Cardiac muscle cell (in vitro differentiated cells and primary cell): ENCODE measurements at regions not wholly inside any gene's neighbourhood (a gene's known extent, or its start where the extent isn't known, plus 50 kb on each side); places are given as distances from the start of the nearest gene placed in this dataset.
A peak's percentile ranks its signal among the peaks of the same experiment; 100 is the strongest.
"Not testable (repeated sequence)": the region's sequence is repeated elsewhere in the genome, so short reads cannot be mapped to it uniquely, and the experiment has no call there.

Source experiments
- DNase-seq, 2 donors: peaks; one replicate each; pipeline versions ENCODE4 v3.0.0 to v3.0.0-alpha.2; 2010 to 2017; ENCODE audit warnings: low read depth in 1 of 2, low spot score in 1 of 2
- H3K27ac ChIP-seq: fragments of 200-600 bp; sonication (generic); 2 replicates; pipeline ENCODE4 v1.5.1; 2016
- H3K27me3 ChIP-seq: fragments of 200-600 bp; sonication (generic); 2 replicates; pipeline ENCODE4 v1.6.0; 2016; ENCODE audit warnings: control low read depth
- H3K36me3 ChIP-seq: fragments of 200-600 bp; sonication (generic); 2 replicates; pipeline ENCODE4 v1.5.1; 2016; ENCODE audit warnings: control low read depth
- H3K4me1 ChIP-seq: fragments of 200-600 bp; sonication (generic); 2 replicates; pipeline ENCODE4 v1.8.1; 2017; ENCODE audit warnings: low read depth, mild to moderate bottlenecking, mixed run types
- H3K4me3 ChIP-seq: fragments of 200-600 bp; sonication (generic); 2 replicates; pipeline ENCODE4 v1.5.1; 2016; ENCODE audit warnings: mild to moderate bottlenecking
- H3K9me3 ChIP-seq: fragments of 200-600 bp; sonication (generic); 2 replicates; pipeline ENCODE4 v1.5.1; 2017; ENCODE audit warnings: low read depth, mild to moderate bottlenecking, control low read depth
- TF ChIP-seq, protein P1 (sequence below): IDR thresholded peaks from 2 replicates; pipeline ENCODE4 v1.5.1; 2012; ENCODE audit warnings: low read depth, mild to moderate bottlenecking, low read length

GRCh38 chr20:30816182-30816645, 441.2 kb upstream of the DEFB115 start:
- DNase-seq: peak in 1 of 2 donors; percentile 68
- no peaks in the 10 kb centered on the region for H3K4me1 ChIP-seq
- TF ChIP-seq, protein P1, sequence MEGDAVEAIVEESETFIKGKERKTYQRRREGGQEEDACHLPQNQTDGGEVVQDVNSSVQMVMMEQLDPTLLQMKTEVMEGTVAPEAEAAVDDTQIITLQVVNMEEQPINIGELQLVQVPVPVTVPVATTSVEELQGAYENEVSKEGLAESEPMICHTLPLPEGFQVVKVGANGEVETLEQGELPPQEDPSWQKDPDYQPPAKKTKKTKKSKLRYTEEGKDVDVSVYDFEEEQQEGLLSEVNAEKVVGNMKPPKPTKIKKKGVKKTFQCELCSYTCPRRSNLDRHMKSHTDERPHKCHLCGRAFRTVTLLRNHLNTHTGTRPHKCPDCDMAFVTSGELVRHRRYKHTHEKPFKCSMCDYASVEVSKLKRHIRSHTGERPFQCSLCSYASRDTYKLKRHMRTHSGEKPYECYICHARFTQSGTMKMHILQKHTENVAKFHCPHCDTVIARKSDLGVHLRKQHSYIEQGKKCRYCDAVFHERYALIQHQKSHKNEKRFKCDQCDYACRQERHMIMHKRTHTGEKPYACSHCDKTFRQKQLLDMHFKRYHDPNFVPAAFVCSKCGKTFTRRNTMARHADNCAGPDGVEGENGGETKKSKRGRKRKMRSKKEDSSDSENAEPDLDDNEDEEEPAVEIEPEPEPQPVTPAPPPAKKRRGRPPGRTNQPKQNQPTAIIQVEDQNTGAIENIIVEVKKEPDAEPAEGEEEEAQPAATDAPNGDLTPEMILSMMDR: no peak
- H3K27ac ChIP-seq: no peak overlapping the region
- H3K9me3 ChIP-seq: peaks cover 7% of the 10 kb centered on the region
- H3K36me3 ChIP-seq: no peaks in the 10 kb centered on the region
- H3K4me3 ChIP-seq: no peak overlapping the region
- no peaks in the 10 kb centered on the region for H3K27me3 ChIP-seq

DNA sequence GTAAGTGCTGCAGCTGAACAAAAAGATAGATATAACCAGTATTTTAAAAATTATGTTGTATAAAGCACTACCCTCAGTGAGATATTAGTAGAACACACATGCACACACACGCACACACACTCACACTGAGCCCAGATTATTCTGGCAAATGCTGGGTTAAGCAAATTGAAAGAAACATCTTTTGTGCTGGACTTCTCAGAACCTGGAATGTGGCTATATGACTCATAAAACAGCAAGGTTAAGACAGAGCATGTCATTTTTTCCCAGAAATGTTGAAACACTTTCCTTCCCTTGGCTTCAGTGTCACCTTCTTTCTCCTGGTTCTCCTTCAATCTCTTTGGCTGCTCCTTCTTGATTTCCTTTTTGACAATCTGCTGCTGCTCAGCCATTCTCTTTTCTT, 435.8 kb upstream of the DEFB115 start:
- H3K36me3 ChIP-seq, H3K27ac ChIP-seq, H3K9me3 ChIP-seq, H3K27me3 ChIP-seq, DNase-seq, H3K4me3 ChIP-seq: not testable (repeated sequence)
- peaks cover 13% of the 10 kb centered on the region for H3K4me1 ChIP-seq

- Histone ChIP-seq H3K27ac (peak overlapping the region; percentile 77), H3K4me1 (peaks cover 13% of the 10 kb centered on the region)
- not testable (repeated sequence) for H3K36me3 ChIP-seq, H3K4me3 ChIP-seq, H3K27me3 ChIP-seq, H3K9me3 ChIP-seq, DNase-seq
Measured at GRCh38 chr20:30824666-30825065, 432.8 kb upstream of the DEFB115 start.

- not testable (repeated sequence) for H3K4me1 ChIP-seq, H3K9me3 ChIP-seq, H3K4me3 ChIP-seq, DNase-seq, H3K36me3 ChIP-seq, H3K27me3 ChIP-seq, H3K27ac ChIP-seq
Measured at GRCh38 chr20:30845923-30846322, 411.5 kb upstream of the DEFB115 start.

DNA sequence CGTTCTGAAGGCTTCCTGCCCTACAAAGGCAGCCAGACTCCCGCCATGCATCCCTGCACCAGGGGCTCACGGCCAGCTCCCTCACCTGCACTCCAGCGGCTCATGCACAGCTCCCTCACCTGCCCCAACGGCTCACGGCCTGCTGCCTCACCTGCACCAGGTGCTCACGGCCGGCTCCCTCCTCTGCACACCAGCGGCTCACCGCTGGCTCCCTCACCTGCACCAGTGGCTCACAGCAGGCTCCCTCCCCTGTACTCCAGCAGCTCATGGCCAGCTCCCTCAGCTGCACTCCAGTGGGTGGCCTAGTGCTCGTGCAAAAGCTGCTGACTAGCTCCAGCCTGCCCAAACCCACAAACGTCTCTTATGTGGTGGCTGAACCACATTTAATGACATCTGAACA, 389.2 kb upstream of the DEFB115 start:
- H3K4me1 ChIP-seq, DNase-seq, H3K27me3 ChIP-seq, H3K4me3 ChIP-seq, H3K36me3 ChIP-seq, H3K27ac ChIP-seq, H3K9me3 ChIP-seq: not testable (repeated sequence)

GRCh38 chr20:30871127-30871526, 386.3 kb upstream of the DEFB115 start:
- H3K9me3 ChIP-seq, H3K27me3 ChIP-seq: not testable (repeated sequence)

DNA sequence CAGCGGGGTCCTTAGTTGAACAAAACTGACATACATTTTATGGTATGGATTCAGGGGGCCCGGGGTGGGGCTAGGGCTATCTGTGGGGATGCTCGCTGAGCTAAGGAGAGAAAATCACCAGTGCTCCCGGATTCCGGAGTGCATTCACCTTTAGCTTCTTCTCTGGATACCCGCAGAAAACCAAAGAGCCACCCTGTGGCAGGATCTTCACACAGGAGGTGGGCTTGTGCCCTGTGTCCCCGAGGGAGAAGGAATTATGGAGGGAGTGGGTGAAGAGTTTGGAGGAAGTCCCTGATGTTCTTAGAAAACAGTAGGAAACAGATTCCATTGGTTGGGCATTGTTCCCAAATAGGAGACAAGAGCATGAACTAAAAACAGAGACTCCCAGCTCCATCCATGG, 385.2 kb upstream of the DEFB115 start:
- H3K27me3 ChIP-seq, H3K9me3 ChIP-seq, H3K27ac ChIP-seq, H3K4me1 ChIP-seq, DNase-seq, H3K4me3 ChIP-seq, H3K36me3 ChIP-seq: not testable (repeated sequence)

More at GRCh38 chr20:30871127-30871526, 386.3 kb upstream of the DEFB115 start:
- H3K36me3 ChIP-seq, H3K4me3 ChIP-seq, H3K27ac ChIP-seq, H3K4me1 ChIP-seq, DNase-seq: not testable (repeated sequence)

GRCh38 chr20:30875868-30876267, 381.6 kb upstream of the DEFB115 start:
- H3K27ac ChIP-seq, H3K36me3 ChIP-seq, H3K4me3 ChIP-seq, H3K9me3 ChIP-seq, H3K27me3 ChIP-seq, H3K4me1 ChIP-seq, DNase-seq: not testable (repeated sequence)

DNA sequence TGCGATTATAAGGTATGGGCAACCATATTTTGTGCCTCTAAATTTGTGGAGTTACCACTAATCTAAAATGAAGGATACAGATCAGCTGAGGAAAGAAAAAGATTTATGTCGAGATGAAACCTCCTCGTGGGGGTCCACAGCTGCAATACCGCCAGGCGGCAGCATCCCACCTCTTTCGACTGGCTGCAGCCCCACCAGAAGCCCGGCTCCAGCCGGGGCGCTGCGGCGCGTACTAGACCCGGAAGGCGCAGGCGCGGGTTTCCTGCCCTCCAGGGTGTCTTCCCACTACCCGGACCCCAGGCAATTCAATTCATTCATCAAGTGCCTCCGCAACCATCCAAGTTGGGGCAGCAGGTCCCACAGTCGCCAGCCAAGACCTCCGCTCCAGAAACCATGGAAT, 366.1 kb upstream of the DEFB115 start:
- Histone ChIP-seq H3K27me3 (peaks cover 50% of the 10 kb centered on the region), H3K4me3 (peak overlapping the region; percentile 31)
- H3K9me3 ChIP-seq, H3K27ac ChIP-seq, H3K36me3 ChIP-seq, H3K4me1 ChIP-seq: not testable (repeated sequence)
- DNase-seq: peak; percentile 2 to 73

GRCh38 chr20:30892541-30893345, 364.7 kb upstream of the DEFB115 start:
- no peak for DNase-seq
- no peaks in the 10 kb centered on the region for H3K4me1 ChIP-seq
- H3K27me3 ChIP-seq: peaks cover 64% of the 10 kb centered on the region
- H3K27ac ChIP-seq: no peak overlapping the region
- H3K36me3 ChIP-seq: no peaks in the 10 kb centered on the region
- TF ChIP-seq, protein P1: no peak
- no peak overlapping the region for H3K4me3 ChIP-seq
- no peaks in the 10 kb centered on the region for H3K9me3 ChIP-seq

DNA sequence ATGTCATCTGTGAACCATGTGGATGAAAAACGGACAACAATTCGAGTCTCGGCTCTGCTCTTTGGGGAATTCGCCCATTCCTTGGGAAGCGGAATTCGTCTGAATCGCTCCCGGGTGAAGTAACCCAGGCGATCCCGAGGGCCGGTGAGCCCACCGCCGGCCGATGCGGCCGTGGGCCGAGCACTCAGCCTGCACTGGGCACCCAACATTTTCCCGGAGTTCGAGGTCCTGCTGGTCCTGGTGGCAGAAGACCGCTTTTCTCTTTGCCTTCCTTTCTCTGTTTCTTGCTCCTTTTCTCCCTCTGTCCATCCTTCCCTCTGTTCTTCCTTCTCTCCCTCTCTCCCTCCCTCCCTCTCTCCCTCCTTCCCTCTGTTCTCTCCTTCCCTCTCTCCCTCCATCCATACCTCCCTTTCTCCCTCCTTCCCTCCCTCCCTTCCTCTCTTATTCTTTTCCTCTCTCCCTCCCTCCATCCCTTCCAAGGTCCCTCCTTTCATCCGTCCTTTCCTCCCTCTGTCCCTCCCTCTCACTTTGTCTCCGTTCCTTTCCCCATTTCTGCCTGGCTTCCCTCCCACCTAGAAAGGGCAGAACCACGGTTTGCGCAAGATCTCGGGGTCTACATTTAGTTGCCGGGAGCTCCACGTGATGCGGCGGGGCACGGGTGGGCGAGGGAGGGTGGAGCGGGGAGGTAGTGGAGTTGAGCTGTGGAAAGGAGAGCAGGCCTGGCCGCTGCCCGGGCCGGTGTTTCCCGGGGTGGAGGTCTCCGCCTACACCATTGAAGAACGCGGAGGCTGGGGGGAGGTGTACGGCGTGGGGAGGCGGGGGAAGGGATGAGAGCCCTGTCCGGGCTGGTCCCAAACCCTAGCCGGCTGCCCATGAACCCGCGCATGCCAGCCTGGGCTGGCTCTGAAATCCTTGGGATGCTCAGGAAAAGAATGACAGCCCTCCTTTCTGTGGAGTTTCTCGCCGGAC, 363.8 kb upstream of the DEFB115 start:
- not testable (repeated sequence) for H3K9me3 ChIP-seq, H3K4me3 ChIP-seq, H3K27ac ChIP-seq, H3K36me3 ChIP-seq, DNase-seq, H3K4me1 ChIP-seq
- H3K27me3 ChIP-seq: peaks cover 73% of the 10 kb centered on the region
